HG02798 (cell line): ENCODE measurements at regions not wholly inside any gene's neighbourhood (a gene's known extent, or its start where the extent isn't known, plus 50 kb on each side); places are given as distances from the start of the nearest gene placed in this dataset.
"Not testable (repeated sequence)": the region's sequence is repeated elsewhere in the genome, so short reads cannot be mapped to it uniquely, and the experiment has no call there.

Source experiments
- ATAC-seq: cut with Tn5 transposase; IDR thresholded peaks from one replicate; pipeline ENCODE4 v1.9.1; 2021; ENCODE audit warnings: mild to moderate bottlenecking; ENCODE audit not compliant: unreplicated experiment, poor library complexity

DNA sequence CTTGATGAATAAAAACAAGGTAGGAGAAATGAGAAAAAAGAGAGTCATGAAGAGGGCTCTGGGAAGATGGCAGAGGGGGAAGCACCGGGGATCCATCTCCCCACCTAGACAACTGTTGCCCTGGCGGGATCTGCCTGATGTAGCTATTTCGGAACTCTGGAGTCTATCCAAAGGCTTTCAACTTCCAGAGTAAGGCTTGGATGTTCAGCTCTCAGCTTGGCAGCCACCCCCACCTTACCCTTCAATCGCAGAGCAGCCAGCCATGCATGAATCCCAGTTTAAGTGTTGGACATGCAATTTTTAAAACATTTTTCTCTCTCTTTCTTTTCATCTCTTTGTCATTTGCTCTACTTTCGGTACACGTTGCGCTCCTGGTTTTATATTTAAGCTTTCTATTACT is 275.9 kb upstream of the EXOC2 start:
- no peak for ATAC-seq

DNA sequence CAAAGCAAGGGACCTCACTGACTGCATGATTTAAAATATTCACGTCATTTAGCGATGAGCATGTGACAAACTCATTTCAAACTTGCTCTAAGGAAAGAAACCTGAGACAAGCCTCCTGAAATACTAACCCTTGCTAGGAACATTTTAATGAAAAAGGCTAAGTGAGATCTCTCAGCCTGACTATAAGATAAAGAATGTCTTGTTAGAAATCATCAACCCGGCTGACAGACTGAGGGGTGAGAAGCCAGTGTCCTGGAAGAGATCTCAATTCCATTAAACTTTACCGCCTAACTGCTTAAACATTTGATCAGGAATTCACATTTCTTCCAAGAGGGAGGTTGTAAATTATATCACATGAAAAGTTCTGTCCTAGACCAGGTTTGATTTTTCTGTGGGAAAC is 274.8 kb upstream of the EXOC2 start:
- ATAC-seq = no peak

DNA sequence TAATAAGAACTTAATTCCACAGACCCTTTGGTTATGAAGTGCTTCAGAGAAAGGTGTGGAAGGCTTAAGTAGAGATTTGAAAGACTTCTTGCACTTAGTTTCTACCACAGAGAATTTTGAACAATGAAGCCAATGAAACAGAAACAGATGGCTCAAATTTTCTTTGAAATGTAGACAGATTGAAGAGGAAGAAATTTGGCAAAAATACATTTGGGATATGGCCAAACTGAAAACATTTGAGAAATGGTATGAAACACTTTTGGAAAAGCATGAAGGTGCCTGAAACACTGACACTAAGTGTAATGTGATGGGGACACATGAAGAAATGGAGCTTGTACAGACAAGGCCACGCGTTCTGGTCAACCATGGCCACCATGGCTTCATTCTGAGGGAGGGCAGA is 272.4 kb upstream of the EXOC2 start:
- ATAC-seq = no peak

DNA sequence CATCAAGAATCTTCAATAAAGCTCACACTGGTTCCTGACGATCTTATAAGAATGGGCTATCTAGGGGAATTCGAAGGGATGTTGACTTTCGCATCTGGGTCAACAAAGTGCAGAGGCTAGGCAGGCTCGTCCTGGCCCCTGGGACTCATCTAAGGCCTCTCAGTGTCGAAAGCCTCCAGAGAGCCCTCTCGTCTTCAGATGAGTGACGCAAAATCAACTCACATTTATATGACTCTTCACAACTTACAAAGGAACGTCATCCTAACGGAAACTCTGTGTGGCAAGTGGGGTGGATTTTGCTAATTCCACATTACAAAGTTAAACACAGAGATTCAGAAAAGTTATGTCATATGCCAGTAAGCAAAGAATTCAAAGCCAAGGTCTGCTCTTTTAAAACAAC is 270.5 kb upstream of the EXOC2 start:
- no peak for ATAC-seq

DNA sequence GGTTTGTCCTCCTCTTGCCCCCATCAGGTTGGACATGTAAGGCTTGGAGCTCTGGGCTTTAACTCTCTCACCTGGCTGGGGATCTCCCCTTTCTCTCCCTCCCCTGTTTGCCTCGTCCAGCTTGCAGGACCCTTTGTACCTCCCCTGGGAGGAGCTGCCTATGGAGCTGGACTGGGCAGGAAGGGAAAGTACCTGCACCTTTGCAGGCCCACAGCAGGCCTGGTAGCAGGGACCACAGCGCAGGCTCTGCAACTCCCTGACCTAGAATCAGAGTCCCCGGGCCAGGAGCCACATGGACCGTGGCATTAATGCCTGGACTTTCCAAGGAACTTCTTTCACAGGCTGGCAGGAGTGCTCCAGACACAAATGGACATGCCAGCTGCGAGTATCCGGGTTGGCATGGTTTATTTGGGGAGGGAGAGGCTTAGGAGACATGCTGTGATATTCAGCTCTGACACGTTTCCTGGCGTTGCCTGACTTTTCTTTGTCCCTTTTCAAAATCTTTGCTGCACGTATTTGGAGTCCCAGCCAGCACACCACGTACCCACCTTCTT is 268.5 kb upstream of the EXOC2 start:
- ATAC-seq = no peak

DNA sequence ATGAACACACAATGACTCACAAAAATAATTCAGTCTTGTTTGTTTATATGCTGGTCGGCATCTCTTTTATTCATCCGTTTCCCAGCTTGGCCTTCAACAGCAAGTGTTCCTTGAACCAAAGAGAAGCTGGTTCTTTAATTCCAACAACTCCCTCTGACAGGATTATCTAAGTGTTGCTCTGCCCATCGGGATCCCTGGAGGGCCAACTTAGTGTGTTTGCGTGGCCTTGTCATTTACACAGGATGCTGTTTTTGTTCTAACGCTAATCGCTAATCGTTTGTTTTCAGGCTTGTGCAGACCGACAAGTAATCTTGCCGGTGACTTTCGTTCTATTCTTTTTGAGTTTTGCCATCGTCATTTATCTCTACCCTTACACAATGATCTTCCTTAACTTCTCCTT is 267.4 kb upstream of the EXOC2 start:
- no peak for ATAC-seq

DNA sequence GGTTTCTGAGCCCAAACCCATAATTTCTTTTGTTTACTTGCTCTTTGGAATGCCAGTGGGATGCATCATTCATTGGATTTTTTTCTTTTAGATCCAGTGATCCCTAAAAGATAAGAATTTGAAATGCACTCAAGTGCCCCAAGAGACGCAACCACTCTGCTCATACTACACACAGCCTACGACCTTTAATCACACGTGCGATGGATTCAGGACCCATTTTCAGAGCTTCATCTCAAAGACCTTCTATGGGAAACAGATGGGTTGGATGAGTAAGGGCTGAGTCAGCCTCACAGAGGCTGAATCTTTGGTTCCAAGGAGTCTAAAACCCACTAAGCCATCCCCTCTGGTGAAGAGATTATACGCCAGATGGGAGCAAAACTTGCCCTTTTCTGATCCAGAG is 265.5 kb upstream of the EXOC2 start:
- no peak for ATAC-seq

DNA sequence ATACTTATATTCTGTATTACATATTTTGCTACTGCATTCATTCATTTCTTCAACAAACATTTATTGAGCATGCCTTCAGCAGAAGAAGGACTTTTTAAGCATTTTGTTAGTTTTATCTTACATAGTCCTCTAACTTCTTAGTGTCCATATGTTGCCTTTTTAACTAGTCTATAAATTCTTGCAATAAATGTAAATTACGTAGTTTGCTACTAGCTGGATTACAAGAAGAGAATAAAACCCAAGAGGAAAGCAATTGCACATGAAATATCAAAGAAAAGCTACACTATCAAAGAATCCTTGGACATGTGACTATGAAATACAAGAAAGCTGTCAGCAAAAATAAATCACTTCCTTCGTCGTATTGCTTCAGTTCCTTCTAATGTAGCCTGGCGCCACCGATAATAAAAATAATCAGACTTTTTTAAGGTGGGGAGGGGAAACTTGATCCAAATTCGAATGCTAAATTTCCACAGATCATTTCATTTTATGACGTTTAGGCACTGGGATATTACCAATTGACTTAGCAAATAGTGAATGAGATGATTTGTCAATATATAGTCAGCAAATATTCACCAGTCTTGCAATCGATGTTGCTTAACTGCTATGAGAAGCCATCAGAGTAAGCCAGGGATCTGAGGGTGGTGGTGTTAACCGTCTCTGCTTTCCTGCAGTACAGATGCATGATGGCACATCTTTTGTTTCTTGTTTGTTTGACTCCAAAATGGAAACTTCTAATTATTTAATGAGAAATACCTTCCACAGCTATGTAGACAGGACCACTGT is 258.7 kb upstream of the EXOC2 start:
- no peak for ATAC-seq

DNA sequence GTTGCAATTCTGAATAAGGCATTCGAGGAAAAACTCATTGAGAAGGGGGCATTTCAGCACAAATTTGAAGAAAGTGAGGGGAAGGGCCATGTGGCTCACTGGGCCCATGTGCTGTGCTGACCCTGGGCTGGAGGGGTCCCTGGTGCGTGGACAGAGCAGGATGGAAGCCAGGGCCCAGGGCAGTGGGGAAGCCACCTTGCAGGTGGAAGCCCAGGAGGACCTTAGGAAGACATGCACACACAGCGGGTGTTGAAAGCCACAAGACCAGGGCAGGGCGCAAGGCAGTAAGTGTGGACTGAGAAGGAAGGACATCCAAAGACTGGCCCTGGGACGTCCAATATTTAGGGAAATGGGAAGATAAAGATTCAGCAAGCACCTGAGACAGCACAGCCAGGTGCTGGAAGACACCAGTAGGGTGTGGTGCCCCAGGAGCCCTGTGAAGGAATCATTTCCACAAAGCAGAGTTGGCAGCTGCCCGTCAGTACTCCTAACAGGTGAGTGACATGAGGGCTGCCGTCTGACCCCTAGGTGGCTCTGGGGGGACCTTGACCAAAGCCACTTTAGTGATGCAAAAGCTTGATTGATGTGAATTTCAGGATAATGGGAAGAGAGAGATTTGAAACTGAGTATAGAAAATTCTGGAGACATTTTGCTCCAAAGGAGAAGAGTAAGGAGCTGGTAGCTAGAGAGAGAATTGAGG is 254.4 kb upstream of the EXOC2 start:
- no peak for ATAC-seq

DNA sequence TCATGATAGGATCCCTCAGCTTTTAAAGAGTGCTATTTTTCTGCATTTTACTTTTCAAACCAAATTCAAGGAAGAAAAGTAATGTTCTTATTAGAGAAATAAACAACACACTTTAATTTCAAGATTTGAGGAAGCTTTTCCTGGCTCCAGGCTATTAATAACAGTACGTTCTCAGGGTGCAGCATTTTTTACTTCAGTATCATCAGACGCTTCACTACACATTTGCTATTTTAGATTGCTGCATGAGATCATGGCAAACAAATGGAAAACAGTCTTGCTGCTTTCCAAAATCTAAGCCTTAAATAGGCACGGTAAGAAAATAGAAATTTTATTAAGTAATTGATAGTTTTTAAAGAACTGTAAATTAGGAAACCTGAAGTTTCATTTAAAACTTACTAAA is 253.6 kb upstream of the EXOC2 start:
- ATAC-seq = no peak

DNA sequence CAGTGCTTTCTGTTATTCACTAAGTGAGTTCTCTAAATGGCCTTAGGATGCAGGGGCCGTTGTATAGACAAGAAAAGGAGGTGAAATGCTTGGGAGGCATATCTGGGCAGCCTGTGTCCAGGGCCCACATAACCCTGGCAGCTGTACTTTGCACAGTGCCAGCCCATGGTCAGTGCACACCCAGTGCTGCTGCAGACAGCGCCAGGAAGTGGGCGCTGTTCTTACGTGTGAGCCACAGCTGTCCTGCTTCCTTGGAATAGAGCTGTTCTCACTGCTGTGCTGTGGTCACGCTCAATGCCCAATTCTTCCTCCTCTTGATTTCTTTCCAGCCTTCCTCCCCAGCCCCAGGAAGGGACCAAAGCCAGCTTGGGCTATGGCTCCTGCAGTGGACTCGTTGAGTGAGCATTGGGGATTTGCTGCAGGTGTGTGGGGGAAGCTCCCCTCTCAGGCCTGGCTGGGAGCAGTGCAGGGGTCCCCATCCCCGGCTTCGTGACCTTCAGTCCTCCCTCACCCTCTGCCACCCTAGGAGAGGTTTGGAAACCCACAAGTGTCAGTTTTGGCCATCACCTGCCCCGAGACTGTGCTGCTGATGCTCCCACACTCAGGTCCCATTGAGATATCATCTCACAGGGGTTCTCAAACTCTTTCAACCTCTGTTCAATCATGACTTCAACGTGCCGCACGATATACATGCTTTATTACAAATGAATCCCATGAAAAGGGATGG is 246.8 kb upstream of the EXOC2 start:
- no peak for ATAC-seq

DNA sequence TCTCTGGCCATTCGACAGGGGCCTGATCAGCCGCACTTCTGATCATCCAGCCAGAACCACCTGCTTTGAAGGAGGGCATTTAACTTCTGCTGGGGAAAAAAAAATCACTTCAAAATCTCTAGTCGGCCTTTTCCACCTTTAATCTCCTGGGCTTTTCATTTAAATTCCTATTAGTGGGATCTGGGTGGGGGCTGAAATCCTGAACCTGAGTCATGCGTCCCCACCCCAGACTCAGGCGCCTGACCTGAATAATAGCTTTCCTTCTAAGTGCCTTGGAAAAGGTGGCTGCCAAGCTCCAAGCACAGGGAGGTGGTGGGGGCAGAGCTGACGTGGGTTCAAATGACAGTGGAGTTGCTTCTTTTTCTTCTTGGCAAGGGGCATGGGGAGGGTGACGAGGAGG is 246.0 kb upstream of the EXOC2 start:
- no peak for ATAC-seq

DNA sequence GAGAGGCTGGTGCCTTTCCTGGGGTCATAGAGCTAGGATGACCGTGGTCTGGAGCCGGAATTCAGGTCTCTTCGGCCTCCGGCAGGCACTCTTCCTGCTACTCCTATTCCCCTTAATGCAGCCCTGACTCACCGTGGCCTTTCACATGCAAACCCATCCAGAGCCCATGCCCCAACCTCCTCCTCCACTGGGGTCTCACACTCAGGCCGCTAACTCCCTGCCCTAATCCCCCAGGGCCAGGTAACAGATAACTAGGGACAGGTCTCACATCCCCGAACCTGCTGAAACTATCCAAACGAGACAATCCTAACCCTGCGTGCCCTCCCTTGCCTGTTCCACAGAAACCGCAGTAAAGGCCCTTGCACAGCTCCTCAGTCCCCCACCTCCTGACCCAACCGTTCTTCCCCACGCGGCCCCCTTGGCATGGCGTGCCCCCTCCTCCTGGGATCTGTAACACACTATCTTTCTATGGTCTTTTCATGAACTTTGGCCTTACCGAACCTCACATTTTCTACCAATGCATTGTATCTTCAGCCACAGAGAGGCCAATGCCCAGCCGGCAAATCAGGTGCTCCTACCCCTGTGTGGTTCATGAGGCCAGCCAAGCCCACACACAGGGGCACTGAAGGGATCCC is 245.4 kb upstream of the EXOC2 start:
- no peak for ATAC-seq

DNA sequence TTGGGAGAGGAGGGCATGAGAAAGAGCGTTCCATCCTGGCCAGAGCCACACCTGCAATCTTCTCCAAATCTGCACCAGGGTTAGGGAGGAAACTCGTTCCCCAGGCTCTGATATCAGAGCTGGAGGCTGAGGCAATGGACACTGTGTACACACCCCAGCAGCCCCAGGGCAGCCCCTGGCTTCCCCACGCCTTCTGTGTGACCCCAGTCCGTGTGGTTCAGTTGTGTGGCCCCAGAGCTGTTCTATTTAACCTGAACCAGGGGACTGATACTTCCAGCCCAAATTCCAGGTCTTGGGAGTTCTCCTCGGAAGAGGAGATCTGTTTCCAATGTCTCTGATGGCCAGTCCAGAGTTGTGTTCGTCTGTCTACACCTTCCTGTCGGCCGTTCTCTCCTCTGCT is 242.6 kb upstream of the EXOC2 start:
- no peak for ATAC-seq

DNA sequence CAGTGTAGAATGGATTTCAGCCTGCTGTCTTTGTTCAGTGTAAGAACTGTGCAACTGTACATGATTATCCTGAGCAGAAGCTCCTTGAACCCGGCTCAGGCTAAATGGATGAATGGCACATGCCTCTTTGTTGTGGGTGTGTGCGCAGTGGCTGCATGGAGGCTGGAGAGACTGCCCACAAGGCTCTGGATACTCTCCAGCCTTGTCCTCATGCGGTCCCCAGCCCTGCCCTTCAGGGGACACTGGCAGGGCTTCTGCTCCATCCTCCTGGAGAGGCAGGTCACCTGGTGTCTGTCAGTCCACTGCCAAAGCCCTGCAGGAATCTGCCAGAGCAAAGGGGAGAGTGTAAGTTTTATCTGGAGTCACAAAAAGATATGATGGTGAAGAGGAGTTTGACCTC is 241.7 kb upstream of the EXOC2 start:
- ATAC-seq = no peak

DNA sequence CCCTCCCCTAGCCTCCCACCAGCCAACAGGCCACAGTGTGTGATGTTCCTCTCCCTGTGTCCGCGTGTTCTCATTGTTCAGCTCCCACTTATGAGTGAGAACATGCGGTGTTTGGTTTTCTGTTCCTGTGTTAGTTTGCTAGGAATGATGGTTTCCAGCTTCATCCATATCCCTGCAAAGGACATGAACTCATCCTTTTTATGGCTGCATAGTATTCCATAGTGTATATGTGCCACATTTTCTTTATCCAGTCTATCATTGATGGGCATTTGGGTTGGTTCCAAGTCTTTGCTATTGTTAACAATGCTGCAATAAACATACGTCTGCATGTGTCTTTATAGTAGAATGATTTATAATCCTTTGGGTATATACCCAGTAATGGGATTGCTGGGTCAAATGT is 239.0 kb upstream of the EXOC2 start:
- ATAC-seq = not testable (repeated sequence)

DNA sequence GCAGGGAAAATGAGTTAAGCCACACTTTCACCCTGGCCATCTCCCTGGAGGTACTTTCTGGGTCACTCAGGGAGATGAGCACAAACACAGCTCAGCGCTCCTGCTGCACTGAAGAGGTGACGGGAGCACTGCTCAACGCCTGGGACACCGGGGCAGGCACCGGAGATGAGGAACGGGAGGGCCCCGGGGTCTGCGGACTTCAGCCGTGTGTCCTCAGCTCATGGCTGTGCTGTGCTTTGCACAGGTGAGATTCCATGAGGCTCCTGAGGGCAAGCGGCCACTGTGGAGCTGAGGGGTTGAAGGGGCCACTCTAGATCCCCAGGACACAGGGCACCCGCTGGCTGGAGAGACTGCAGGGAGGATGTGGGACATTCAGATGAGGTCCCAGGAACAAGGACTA is 234.2 kb upstream of the EXOC2 start:
- no peak for ATAC-seq

DNA sequence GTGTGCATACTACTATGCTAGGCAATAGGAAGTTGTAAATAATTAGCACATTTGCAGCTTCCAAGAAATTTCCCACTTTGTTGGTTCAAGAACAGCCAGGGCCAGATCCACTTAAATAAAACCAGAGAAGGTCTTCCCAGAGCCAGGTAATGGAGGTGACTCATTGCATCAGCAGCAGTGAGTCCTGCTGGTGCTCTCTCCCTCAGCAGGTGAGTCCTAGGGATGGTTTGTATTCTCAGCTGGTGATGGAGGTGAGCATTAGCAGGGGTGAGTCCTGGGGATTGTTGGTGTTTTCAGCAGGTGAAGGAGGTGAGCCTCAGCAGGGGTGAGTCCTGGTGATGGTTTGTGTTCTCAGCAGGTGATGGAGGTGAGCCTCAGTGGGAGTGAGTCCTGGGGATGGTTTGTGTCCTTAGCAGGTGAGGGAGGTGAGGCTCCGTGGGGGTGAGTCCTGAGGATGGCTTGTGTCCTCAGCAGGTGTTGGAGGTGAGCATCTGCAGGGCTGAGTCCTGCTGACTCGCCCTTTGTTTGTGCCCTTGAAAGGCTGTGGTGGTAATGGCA is 232.8 kb upstream of the EXOC2 start:
- ATAC-seq = no peak

DNA sequence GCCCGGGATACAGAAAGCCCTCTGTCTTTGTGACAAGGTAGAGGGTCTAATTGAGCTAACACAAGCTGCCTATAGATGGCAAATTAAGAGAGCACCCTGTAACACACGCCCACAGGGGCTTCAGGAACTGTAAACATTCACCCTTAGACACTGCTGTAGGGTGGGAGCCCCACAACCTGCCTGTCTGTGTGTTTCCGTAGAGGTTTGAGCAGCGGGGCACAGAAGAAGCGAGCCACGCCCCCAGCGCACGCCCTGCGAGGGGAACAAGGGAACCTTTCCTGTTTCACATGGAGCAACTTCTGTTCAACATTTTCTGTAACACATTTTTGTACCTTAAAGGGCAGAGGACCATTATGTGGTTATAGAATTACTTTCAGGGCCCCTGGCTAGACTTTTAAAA is 231.7 kb upstream of the EXOC2 start:
- ATAC-seq = no peak

DNA sequence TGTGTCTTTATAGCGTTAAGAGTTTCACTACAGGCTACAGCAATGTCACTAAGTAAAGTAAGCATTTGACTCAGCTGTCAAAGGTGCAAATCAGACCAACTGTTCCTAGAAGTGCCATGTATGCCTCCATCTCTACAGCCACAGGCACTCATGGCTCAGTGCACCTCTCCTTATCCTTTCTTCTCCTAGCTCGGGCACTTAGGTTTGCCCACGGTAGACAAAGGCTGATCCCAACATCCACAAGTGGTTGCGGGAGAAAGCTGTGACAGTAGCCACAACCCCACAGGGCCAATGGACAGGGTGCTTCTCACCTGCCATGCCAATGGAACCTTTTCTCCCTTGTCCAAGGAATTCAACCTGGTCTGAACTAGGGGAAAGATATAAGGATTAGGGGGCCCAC is 228.5 kb upstream of the EXOC2 start:
- no peak for ATAC-seq
